Brain pericyte (primary cell): ENCODE measurements at regions not wholly inside any gene's neighbourhood (a gene's known extent, or its start where the extent isn't known, plus 50 kb on each side); places are given as distances from the start of the nearest gene placed in this dataset.
"Not testable (repeated sequence)": the region's sequence is repeated elsewhere in the genome, so short reads cannot be mapped to it uniquely, and the experiment has no call there.

Source experiments
- DNase-seq: peaks from one replicate; pipeline ENCODE4 v3.0.0-alpha.2; 2012; ENCODE audit warnings: low read depth, low spot score

- no peak for DNase-seq
Observed at GRCh38 chr18:10247021-10247741, 207.3 kb upstream of the APCDD1 start.

- DNase-seq = no peak
Observed at GRCh38 chr18:10247742-10248082, 206.7 kb upstream of the APCDD1 start.

- no peak for DNase-seq
Observed at GRCh38 chr18:10248738-10249137, 205.7 kb upstream of the APCDD1 start.

GRCh38 chr18:10249270-10249669, 205.2 kb upstream of the APCDD1 start:
- DNase-seq = no peak

GRCh38 chr18:10249801-10250200, 204.6 kb upstream of the APCDD1 start:
- DNase-seq = no peak

GRCh38 chr18:10252494-10252893, 201.9 kb upstream of the APCDD1 start:
- no peak for DNase-seq

GRCh38 chr18:10252952-10253705, 201.3 kb upstream of the APCDD1 start:
- DNase-seq = no peak

- DNase-seq = not testable (repeated sequence)
Observed at GRCh38 chr18:10256276-10256675, 198.2 kb upstream of the APCDD1 start.

- no peak for DNase-seq
Observed at GRCh38 chr18:10258836-10259474, 195.5 kb upstream of the APCDD1 start.

GRCh38 chr18:10259901-10260300, 194.5 kb upstream of the APCDD1 start:
- DNase-seq = no peak

GRCh38 chr18:10261344-10262276, 192.8 kb upstream of the APCDD1 start:
- DNase-seq = no peak

GRCh38 chr18:10262566-10262965, 191.9 kb upstream of the APCDD1 start:
- no peak for DNase-seq

GRCh38 chr18:10264260-10264659, 190.2 kb upstream of the APCDD1 start:
- DNase-seq = no peak

GRCh38 chr18:10265560-10266333, 188.7 kb upstream of the APCDD1 start:
- DNase-seq = no peak

GRCh38 chr18:10266334-10266590, 188.2 kb upstream of the APCDD1 start:
- no peak for DNase-seq

- no peak for DNase-seq
Observed at GRCh38 chr18:10269261-10269660, 185.2 kb upstream of the APCDD1 start.

- no peak for DNase-seq
Observed at GRCh38 chr18:10270151-10270571, 184.3 kb upstream of the APCDD1 start.

GRCh38 chr18:10271481-10271880, 183.0 kb upstream of the APCDD1 start:
- no peak for DNase-seq

GRCh38 chr18:10274301-10274700, 180.1 kb upstream of the APCDD1 start:
- no peak for DNase-seq

- no peak for DNase-seq
Observed at GRCh38 chr18:10275486-10275885, 178.9 kb upstream of the APCDD1 start.

GRCh38 chr18:10278265-10278664, 176.2 kb upstream of the APCDD1 start:
- DNase-seq = no peak
